ENCODE measurements at regions not wholly inside any gene's neighbourhood (a gene's known extent, or its start where the extent isn't known, plus 50 kb on each side); places are given as distances from the start of the nearest gene placed in this dataset.
"Not testable (repeated sequence)": the region's sequence is repeated elsewhere in the genome, so short reads cannot be mapped to it uniquely, and the experiment has no call there.

- H3K9ac ChIP-seq (ENCODE audit: low read depth, low read length), result no peak overlapping the region
- H3K9me3 ChIP-seq (ENCODE audit: control insufficient read depth, insufficient read depth, low read length), result peaks cover 18% of the 10 kb centered on the region
- no peaks in the 10 kb centered on the region for H3K36me3 ChIP-seq (ENCODE audit: control insufficient read depth, insufficient read depth, low read length)
- no peak overlapping the region for H3K27ac ChIP-seq (ENCODE audit: low read depth, low read length)
- H3K27me3 ChIP-seq (ENCODE audit: control insufficient read depth, insufficient read depth, low read length), result no peaks in the 10 kb centered on the region
- no peaks in the 10 kb centered on the region for H3K4me1 ChIP-seq (ENCODE audit: control insufficient read depth, insufficient read depth, low read length)
- no peak overlapping the region for H3K4me3 ChIP-seq (ENCODE audit: low read depth, low read length)
Observed at GRCh38 chr2:242056026-242056425, 186.5 kb downstream of the RTP5 start.

DNA sequence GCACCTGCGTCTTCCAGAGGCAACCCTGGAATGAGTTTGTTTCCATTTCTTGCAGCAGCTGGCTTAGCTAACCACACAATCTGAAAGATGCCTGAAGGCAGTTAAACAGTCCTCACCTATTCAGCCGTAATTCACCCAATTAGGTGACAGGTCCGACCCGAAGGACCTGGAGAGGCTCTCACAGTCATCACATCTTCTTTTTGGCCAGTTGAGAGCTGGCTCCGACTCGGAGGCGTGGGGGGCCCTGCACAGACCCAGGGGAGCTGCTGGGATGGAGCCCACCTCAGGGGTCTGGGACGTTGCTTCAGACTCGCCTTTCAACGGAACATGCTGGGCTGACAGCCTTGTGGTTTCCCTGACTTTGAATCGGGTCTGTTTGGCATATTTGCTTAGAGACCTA is 187.3 kb downstream of the RTP5 start:
- Histone ChIP-seq H3K9ac (ENCODE audit: low read depth, low read length) (no peak overlapping the region), H3K27ac (ENCODE audit: low read depth, low read length) (no peak overlapping the region), H3K4me1 (ENCODE audit: control insufficient read depth, insufficient read depth, low read length) (no peaks in the 10 kb centered on the region), H3K9me3 (ENCODE audit: control insufficient read depth, insufficient read depth, low read length) (peaks cover 20% of the 10 kb centered on the region), H3K4me3 (ENCODE audit: low read depth, low read length) (no peak overlapping the region), H3K27me3 (ENCODE audit: control insufficient read depth, insufficient read depth, low read length) (no peaks in the 10 kb centered on the region), H3K36me3 (ENCODE audit: control insufficient read depth, insufficient read depth, low read length) (no peaks in the 10 kb centered on the region)

- Histone ChIP-seq H3K9ac (ENCODE audit: low read depth, low read length) (no peak overlapping the region), H3K27ac (ENCODE audit: low read depth, low read length) (no peak overlapping the region), H3K9me3 (ENCODE audit: control insufficient read depth, insufficient read depth, low read length) (peaks cover 23% of the 10 kb centered on the region), H3K27me3 (ENCODE audit: control insufficient read depth, insufficient read depth, low read length) (no peaks in the 10 kb centered on the region), H3K4me1 (ENCODE audit: control insufficient read depth, insufficient read depth, low read length) (peaks cover under 1% of the 10 kb centered on the region), H3K4me3 (ENCODE audit: low read depth, low read length) (no peak overlapping the region), H3K36me3 (ENCODE audit: control insufficient read depth, insufficient read depth, low read length) (no peaks in the 10 kb centered on the region)
Observed at GRCh38 chr2:242057379-242058040, 188.0 kb downstream of the RTP5 start.

- Histone ChIP-seq H3K27me3 (ENCODE audit: control insufficient read depth, insufficient read depth, low read length) (no peaks in the 10 kb centered on the region), H3K4me3 (ENCODE audit: low read depth, low read length) (no peak overlapping the region)
Observed at GRCh38 chr2:242058116-242058680, 188.7 kb downstream of the RTP5 start.

DNA sequence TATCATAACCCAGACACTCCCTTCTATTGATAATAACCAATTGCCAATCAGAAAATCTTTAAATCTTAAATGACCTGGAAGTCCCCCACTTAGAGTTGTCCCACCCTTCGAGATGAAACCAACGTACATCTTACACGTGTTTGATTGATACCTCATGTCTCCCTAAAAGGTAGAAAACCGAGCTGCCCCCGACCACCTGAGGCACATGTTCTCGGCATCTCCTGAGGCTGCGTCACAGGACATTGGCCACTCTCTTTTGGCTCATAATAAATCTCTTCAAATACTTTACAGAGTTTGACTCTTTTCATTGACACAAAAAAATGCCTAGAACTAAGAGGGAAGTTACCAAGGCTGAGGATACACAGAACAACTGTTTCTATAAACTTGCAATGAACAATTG is 190.0 kb downstream of the RTP5 start:
- Histone ChIP-seq H3K36me3 (ENCODE audit: control insufficient read depth, insufficient read depth, low read length) (no peaks in the 10 kb centered on the region), H3K27me3 (ENCODE audit: control insufficient read depth, insufficient read depth, low read length) (no peaks in the 10 kb centered on the region), H3K4me1 (ENCODE audit: control insufficient read depth, insufficient read depth, low read length) (peaks cover 19% of the 10 kb centered on the region), H3K9me3 (ENCODE audit: control insufficient read depth, insufficient read depth, low read length) (peaks cover 24% of the 10 kb centered on the region), H3K27ac (ENCODE audit: low read depth, low read length) (no peak overlapping the region), H3K4me3 (ENCODE audit: low read depth, low read length) (no peak overlapping the region; the same call in 1 of the 2 replicates), H3K9ac (ENCODE audit: low read depth, low read length) (no peak overlapping the region)

More at GRCh38 chr2:242058116-242058680, 188.7 kb downstream of the RTP5 start:
- Histone ChIP-seq H3K9ac (ENCODE audit: low read depth, low read length) (no peak overlapping the region), H3K9me3 (ENCODE audit: control insufficient read depth, insufficient read depth, low read length) (peaks cover 24% of the 10 kb centered on the region), H3K36me3 (ENCODE audit: control insufficient read depth, insufficient read depth, low read length) (no peaks in the 10 kb centered on the region), H3K4me1 (ENCODE audit: control insufficient read depth, insufficient read depth, low read length) (peaks cover 7% of the 10 kb centered on the region), H3K27ac (ENCODE audit: low read depth, low read length) (no peak overlapping the region)

- peaks cover 24% of the 10 kb centered on the region for H3K9me3 ChIP-seq (ENCODE audit: control insufficient read depth, insufficient read depth, low read length)
- H3K36me3 ChIP-seq (ENCODE audit: control insufficient read depth, insufficient read depth, low read length), result no peaks in the 10 kb centered on the region
- no peak overlapping the region for H3K9ac ChIP-seq (ENCODE audit: low read depth, low read length)
- peaks cover 24% of the 10 kb centered on the region for H3K4me1 ChIP-seq (ENCODE audit: control insufficient read depth, insufficient read depth, low read length)
- H3K27me3 ChIP-seq (ENCODE audit: control insufficient read depth, insufficient read depth, low read length), result no peaks in the 10 kb centered on the region
- H3K4me3 ChIP-seq (ENCODE audit: low read depth, low read length), result no peak overlapping the region; the same call in 1 of the 2 replicates
- no peak overlapping the region for H3K27ac ChIP-seq (ENCODE audit: low read depth, low read length)
Observed at GRCh38 chr2:242060212-242060835, 190.8 kb downstream of the RTP5 start.

- not testable (repeated sequence) for H3K27ac ChIP-seq (ENCODE audit: low read depth, low read length); H3K4me3 ChIP-seq (ENCODE audit: low read depth, low read length); H3K27me3 ChIP-seq (ENCODE audit: control insufficient read depth, insufficient read depth, low read length); H3K36me3 ChIP-seq (ENCODE audit: control insufficient read depth, insufficient read depth, low read length); H3K9ac ChIP-seq (ENCODE audit: low read depth, low read length)
- Histone ChIP-seq H3K4me1 (ENCODE audit: control insufficient read depth, insufficient read depth, low read length) (peaks cover 24% of the 10 kb centered on the region), H3K9me3 (ENCODE audit: control insufficient read depth, insufficient read depth, low read length) (peaks cover 24% of the 10 kb centered on the region)
Observed at GRCh38 chr2:242061930-242062329, 192.4 kb downstream of the RTP5 start.

GRCh38 chr2:242063436-242063835 is 193.9 kb downstream of the RTP5 start:
- Histone ChIP-seq H3K36me3 (ENCODE audit: control insufficient read depth, insufficient read depth, low read length) (no peaks in the 10 kb centered on the region), H3K27me3 (ENCODE audit: control insufficient read depth, insufficient read depth, low read length) (no peaks in the 10 kb centered on the region), H3K4me1 (ENCODE audit: control insufficient read depth, insufficient read depth, low read length) (peaks cover 24% of the 10 kb centered on the region), H3K9me3 (ENCODE audit: control insufficient read depth, insufficient read depth, low read length) (peaks cover 24% of the 10 kb centered on the region), H3K27ac (ENCODE audit: low read depth, low read length) (peak overlapping the region; percentile 99), H3K9ac (ENCODE audit: low read depth, low read length) (peak overlapping the region; percentile 71), H3K4me3 (ENCODE audit: low read depth, low read length) (peak overlapping the region; percentile 5)

DNA sequence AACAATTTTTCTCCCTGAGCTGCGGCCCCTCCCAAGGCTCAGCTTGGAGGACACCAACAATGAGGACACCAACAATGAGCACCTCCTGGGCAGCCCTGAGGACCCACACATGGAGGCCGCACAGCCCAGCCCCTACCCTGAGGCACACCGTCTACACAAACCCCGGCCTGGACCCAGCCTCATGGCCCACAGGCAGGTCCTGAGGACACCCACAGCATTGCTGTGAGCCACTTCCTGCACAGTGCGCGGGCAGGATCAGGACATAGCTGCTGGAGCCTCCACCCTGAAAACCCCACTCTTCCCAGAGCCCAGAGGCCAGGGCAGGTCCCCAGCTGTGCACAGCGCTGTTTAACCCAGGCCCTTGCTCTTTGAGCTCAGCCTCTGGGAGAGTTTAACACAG is 194.3 kb downstream of the RTP5 start:
- Histone ChIP-seq H3K9ac (ENCODE audit: low read depth, low read length) (peak overlapping the region; percentile 71), H3K27me3 (ENCODE audit: control insufficient read depth, insufficient read depth, low read length) (no peaks in the 10 kb centered on the region), H3K9me3 (ENCODE audit: control insufficient read depth, insufficient read depth, low read length) (peaks cover 24% of the 10 kb centered on the region), H3K36me3 (ENCODE audit: control insufficient read depth, insufficient read depth, low read length) (no peaks in the 10 kb centered on the region), H3K27ac (ENCODE audit: low read depth, low read length) (peak overlapping the region; percentile 99), H3K4me3 (ENCODE audit: low read depth, low read length) (peak overlapping the region; percentile 5), H3K4me1 (ENCODE audit: control insufficient read depth, insufficient read depth, low read length) (peaks cover 28% of the 10 kb centered on the region)

DNA sequence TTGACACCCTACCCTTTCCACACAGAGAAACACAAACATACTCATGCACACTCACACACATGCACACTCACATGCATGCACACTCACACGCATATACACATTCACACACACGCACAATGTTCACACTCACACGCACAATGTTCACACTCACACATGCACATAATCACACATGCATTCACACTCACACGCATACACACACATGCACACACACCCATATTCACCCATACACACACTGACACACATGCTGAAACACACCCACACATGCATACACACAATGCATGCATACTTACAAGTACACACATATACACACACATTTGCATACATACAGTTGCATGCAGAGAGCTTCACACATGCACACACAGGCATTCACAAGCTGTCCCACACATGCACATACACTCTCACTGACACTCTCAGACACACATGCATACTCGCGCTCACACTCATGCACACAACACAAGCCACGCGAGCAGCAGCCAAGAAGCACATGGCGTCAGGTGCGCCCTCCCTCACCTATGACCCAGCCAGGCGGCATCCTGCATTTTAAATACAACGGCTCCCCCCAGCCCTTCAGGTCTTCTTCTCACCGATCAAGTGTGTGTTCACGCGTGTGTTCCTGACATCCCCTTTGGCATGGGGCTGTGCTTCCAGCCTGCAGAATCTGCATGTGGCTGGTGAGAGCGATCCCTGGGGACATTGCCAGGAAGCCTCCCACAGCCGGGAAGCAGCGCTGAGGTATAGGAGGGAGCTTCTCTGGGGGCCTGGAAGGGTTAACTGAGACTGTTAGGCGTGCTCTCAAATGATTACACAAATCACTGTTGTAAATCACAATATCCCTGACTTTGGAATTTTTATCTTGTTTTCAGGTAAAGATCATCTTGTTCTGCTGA is 195.1 kb downstream of the RTP5 start:
- peaks cover 20% of the 10 kb centered on the region for H3K9me3 ChIP-seq (ENCODE audit: control insufficient read depth, insufficient read depth, low read length)
- no peaks in the 10 kb centered on the region for H3K27me3 ChIP-seq (ENCODE audit: control insufficient read depth, insufficient read depth, low read length)
- H3K27ac ChIP-seq (ENCODE audit: low read depth, low read length), result peak overlapping the region; percentile 99
- peak overlapping the region; percentile 71 for H3K9ac ChIP-seq (ENCODE audit: low read depth, low read length)
- H3K4me1 ChIP-seq (ENCODE audit: control insufficient read depth, insufficient read depth, low read length), result peaks cover 29% of the 10 kb centered on the region
- no peak overlapping the region for H3K4me3 ChIP-seq (ENCODE audit: low read depth, low read length)
- H3K36me3 ChIP-seq (ENCODE audit: control insufficient read depth, insufficient read depth, low read length), result no peaks in the 10 kb centered on the region

All from HUES48 (cell line).